NCI-H2107 treated with DMSO at 0.1 percent for 48 hours (cell line): ENCODE measurements at regions not wholly inside any gene's neighbourhood (a gene's known extent, or its start where the extent isn't known, plus 50 kb on each side); places are given as distances from the start of the nearest gene placed in this dataset.

Experiments
- DNase-seq: peaks from one replicate; lab custom pipeline; 2025; ENCODE audit not compliant: unreplicated experiment; lab: John Stamatoyannopoulos, UW

DNA sequence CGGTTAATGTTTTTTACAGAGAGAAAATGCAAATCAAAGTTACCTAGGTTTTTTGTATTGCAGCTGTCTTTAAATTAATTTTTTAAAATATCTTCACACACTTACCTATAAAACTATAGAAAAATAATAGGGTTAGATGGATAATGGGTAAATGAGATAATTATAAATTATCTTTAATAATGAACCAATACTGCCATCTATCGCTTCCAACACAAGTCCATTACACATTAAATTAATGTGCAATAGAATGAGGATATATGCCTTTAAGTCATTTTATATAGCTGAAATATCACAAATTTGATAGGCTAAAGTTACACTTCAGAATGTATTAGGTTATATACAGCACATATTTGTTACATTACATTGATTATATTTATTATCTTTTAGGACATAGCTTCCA, 2212.8 kb downstream of the MRPL39 start:
- no peak for DNase-seq

GRCh38 chr21:23384679-23385078, 2222.6 kb downstream of the MRPL39 start:
- DNase-seq, result no peak

- no peak for DNase-seq
Observed at GRCh38 chr21:23374155-23374554, 2233.1 kb downstream of the MRPL39 start.

GRCh38 chr21:23356905-23357304, 2250.4 kb downstream of the MRPL39 start:
- no peak for DNase-seq

GRCh38 chr21:23316190-23316589, 2291.1 kb downstream of the MRPL39 start:
- DNase-seq, result no peak

- DNase-seq, result no peak
Observed at GRCh38 chr21:23308741-23309140, 2298.5 kb downstream of the MRPL39 start.

DNA sequence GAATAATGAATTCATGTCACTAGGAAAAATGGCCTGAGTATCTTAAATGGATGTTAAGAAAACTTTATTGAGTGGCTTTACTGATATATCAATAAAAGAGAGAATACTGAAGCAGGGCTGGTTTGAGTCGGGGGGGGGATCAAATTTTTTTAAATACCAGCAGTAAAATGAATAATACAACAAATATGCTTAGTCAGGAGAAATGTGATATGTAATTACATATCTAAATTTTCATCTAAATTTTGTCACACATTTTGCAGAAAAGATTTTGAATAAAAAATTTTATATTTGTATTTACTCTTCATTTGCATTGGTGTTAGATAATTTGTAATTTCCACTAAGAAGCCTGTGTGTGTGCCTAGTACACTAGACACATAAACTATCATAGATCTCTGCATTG, 2300.2 kb downstream of the MRPL39 start:
- DNase-seq, result no peak

GRCh38 chr21:23292292-23292691, 2294.1 kb downstream of the NCAM2 start:
- DNase-seq, result no peak

DNA sequence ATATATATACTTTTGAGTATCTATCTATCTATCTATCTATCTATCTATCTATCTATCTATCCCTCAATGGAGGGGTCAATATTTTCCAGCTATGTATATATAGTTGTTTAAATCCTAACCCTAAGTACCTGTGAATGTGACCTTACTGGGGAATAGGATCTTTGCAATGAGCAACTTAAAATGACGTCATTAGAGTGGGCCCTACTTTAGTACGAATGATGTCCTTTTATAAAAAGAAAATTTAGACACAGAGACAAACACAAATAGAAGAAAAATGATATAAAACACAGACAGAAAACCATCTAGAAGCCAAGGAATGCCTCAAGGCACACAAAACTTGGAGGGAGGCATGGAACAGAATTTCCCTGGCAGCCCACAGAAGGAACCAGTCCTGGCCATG, 2283.7 kb downstream of the NCAM2 start:
- no peak for DNase-seq

DNA sequence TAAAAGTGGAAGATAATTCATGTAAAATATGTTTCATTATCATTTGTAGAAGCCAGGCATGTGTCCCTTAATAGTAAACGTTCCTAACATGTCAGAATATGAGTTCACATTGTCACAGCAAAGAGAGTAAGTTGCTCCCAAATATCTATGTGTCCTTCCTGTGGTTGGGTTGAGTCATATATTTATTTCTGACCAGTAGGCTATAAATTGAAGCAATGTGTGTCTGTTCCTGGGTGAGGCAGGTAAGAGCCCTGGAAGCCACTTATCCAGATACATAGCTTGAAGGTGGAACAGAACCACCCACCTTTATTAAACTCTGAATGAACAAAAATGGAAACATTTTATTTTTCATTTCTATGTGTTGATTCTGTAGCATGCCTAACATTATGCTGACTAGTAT, 2251.6 kb downstream of the NCAM2 start:
- no peak for DNase-seq

- DNase-seq, result no peak
Observed at GRCh38 chr21:23247334-23247733, 2249.1 kb downstream of the NCAM2 start.

DNA sequence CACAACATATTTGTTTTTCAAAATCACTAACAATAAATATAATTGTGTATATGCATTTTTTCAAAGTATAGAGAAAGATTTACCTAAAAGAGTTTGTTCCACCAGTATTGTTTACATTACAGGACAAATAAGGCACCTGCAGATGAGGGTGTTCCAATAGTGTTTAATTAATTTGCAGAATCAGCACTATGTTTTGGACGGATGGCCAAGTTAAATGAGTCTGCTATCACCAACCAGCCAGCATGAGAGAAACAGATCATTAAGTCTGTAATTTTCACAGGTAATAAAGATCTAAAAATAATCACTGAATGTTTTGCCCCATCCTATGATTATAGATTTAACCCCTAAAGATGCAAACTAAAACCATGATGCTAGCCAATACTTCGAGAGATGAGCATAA, 2247.0 kb downstream of the NCAM2 start:
- DNase-seq, result no peak

DNA sequence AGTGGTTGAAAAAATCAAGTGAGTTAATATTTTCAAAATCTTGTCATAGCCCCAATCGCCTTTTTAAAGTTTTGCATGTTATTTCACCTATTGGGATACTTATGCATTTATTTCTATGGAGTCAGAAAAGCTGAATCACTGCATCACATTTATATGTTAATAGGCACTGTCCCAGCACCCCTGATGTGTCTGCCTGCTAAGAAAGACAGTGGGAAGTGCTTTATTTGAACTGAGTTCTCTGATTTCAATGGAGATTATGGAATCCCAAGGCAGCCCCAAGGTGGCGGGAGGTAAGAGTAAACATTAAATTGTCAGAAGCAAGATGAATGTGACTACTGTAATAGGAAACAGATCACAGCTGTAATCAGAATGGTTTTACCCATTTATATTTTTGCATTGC, 2225.7 kb downstream of the NCAM2 start:
- no peak for DNase-seq

- no peak for DNase-seq
Observed at GRCh38 chr21:23218667-23219066, 2220.5 kb downstream of the NCAM2 start.

GRCh38 chr21:23217597-23217996, 2219.4 kb downstream of the NCAM2 start:
- no peak for DNase-seq

DNA sequence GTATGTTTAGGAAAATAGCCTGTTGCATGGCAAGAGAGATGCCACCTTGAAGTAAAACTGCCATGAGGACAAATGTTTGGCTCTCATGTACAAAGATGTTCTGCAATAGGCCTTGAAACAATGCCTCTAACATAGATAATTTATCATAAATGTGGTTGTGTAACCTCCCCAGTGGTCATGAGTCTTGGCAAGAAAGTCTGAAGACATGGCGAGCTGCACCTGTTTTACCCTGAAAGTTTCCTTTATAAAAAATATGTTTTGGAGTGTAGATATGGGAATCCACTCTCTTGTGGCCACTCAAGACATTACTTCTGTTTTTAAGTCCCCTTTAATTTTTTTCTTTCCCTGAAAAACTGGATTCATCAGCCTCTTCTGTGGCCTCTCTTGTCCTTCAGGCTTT, 2217.1 kb downstream of the NCAM2 start:
- no peak for DNase-seq
